ENCODE measurements at regions not wholly inside any gene's neighbourhood (a gene's known extent, or its start where the extent isn't known, plus 50 kb on each side); places are given as distances from the start of the nearest gene placed in this dataset.
"Not testable (repeated sequence)": the region's sequence is repeated elsewhere in the genome, so short reads cannot be mapped to it uniquely, and the experiment has no call there.

DNA sequence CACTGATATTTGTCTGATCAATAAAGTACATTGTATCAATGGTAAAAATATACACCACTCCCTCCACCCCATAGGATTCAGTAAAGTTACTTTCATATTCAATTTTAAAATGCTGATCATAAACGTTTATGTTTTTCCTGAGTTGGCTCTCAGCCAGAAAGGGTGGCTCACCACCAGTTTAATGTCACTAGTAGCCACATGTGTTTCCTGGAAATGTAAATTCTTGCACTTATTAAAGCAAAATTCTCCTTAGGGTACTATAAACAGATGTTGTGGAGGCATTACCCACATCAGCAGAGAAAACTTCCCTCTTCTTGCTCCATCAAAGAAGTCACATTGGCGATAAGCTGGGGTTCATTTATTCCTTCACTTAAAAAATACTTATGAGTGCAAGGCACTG, 210.3 kb downstream of the SREK1 start:
- peak; percentile 65 for DNase-seq

DNA sequence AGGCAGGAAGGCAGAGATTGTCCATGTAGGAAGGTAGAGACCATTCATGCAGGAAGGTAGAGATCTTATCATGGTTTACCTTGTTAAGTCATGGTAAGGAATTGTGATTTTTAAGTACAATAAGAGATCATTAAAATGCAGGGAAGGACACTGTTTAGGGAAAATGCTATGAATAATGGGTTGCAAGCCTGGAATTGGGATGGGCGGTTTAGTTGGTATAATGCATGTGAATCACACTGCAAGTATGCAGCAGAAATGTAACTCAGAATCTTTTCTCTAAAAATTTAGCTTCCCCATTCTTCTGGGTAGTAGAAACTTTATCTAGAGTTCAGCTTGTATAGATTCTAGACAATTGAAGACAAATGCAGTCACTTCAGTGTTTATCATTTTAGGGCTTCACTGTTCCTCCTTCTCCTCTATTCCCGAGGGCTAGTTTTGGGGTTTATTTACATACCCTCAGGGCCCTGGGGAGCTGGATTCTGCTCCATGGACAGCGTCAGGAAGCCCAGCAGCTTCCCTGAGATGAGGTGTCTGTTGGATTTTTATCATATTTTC, 212.0 kb downstream of the SREK1 start:
- DNase-seq = peak; percentile 12

DNA sequence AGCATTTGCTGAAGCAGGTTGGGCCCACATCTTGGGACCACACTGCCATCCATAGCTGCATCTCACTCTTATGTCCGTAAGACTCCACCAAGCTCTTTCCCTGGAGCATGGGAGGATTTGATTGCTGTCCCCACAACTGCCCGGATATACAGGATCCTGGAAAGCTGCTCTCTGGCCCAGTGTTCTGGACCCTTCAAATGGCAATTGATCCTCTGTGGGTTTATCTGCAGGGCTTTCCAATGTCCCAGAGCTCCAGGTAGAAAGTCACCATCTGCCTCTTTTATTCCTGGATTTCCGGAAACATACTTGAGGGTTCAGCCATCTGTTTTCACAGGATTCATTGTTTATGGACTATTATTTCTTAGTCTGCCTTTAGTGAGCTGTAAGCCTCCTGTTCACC, 214.6 kb downstream of the SREK1 start:
- DNase-seq = no peak

DNA sequence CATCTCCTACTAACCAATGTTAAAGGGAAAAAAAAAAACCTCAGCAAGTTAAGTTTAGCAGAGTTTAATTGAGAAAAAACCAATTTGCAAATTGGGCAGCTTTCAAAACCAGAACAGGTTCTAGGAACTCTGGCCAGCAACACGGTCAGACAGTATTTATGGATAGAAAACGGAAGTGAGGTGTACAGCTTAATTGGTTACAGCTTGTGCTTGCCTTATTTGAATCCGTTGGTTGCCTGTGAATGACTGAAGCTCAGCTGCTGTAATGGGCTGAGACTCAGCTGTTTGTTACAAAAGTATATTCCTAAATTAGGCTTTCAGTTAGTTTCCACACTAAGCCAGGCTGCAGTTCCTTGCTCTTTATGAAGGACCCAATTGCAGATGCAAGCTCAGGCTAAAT, 217.0 kb downstream of the SREK1 start:
- peak; percentile 78 for DNase-seq

DNA sequence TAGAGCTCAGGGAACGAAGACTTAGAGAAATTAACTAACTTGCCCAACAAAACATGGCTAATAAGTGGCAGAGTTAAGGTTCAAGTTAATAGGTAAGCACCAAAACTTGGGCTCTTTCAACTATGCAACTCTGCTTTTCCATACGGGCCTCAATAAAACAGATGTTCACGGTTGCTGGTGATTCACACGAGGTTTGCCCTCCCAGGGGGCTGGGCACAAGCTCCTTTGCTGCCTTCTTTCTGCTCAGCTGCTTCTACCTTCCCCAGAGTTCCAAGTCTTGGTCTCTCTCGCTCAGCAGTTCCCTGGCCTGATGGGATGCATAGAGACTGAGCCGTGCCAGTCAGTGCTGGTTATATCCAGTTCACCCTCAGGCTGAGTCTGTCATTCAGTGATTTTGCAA, 217.9 kb downstream of the SREK1 start:
- DNase-seq = no peak

DNA sequence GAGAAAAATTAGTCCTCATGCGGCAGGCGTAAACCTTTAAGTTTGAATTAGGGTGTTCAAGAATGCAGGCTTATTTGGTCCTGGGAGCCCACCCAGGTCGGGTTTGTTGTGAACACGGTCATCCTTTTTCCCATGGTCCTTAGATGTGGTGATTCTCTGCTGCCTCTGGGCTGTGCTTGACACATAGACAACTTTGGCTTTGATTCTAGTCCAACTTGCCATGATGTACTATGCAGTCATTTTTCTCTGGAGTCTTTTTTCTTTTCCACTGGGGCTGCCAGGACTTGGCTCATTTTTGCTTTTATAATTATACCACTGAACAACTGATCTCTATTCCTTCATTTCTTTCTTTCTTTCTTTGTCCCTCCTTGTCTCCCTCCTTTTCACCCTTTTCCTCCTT, 218.6 kb downstream of the SREK1 start:
- no peak for DNase-seq

DNA sequence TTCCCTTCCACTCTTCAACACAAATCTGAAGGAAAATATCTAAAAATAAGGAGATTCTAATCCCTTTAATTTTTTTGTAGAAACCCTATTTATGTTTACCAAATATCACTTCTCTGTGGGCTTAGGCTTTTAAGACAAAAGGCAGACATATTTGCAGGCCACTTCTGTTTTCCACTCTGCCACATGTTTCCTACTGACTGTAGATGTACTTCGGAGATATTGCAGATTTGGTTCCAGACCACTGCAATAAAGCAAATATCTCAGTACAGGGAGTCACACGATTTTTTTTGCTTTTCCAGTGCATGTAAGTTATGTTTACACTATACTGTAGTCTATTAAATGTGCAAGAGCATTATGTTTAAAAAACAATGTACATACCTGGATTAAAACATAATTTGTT, 219.0 kb downstream of the SREK1 start:
- peak; percentile 53 for DNase-seq

DNA sequence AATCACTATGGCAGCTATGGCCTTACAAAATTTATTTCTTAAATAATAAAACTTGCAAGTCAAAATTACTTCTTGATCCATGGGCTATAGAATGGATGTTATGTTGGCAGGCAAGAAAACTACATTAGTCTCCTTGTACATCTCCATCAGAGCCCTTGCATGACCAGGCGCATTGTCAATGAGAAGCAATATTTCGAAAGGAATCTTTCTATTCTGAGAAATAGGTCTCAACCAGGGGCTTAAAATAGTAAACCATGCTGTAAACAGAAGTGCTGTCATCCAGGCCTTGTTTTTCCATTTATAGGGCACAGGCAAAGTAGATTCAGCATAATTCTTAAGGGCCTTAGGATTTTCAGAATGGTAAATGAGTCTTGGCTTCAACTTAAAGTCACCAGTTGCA, 220.1 kb downstream of the SREK1 start:
- peak; percentile 50 for DNase-seq

DNA sequence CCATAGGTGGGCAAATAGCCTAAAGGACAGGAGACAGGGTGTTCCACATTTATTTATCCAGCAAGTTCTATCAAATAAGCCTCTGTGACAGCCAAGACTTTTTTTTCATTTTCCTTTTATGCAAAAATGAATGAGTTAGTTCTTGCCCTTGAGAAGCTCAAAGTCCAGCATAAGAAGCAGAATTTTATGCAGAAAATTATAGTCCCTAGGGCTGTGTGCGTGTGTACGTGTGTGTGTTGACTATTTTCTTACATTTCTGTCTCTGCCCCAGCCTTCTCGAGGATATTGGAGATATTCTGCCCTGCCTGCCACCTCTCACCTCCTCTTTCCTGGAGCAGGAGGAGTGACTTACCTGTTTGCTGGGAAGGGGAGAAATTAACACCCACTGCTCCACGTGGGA, 221.9 kb downstream of the SREK1 start:
- no peak for DNase-seq

DNA sequence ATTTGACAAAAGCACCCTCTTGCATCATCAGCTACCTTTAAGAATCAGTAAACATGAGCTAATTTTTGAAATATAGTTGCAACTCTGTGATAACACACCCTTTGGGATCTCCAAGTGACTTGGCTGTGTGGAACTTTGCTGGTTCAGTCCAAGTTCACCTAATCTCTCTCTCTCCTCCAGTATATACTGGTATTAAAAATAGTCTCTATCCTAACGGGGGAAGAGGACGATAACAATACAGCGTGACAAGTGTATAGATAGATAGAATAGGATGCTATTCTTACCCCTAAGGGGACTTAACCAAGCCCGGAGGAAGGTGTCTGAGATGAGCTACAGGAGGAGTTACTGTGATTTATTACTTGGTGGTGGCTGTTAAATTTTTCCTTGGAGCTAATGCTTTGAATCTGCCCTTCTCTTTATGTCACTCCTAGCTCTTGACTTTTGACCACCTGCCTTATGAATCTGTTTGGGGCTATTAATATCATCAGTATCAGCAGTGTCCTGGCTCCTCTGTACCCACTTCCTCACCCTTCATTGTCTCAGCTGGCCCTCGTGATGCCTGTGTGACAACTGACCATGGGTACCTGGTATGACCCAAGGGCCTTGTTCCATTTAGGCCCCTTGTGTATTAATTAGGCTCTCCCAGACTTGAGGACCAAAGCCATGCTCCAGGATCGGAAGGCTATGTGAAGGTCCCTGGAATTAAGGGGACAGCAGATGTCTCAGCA, 223.9 kb downstream of the SREK1 start:
- no peak for DNase-seq

DNA sequence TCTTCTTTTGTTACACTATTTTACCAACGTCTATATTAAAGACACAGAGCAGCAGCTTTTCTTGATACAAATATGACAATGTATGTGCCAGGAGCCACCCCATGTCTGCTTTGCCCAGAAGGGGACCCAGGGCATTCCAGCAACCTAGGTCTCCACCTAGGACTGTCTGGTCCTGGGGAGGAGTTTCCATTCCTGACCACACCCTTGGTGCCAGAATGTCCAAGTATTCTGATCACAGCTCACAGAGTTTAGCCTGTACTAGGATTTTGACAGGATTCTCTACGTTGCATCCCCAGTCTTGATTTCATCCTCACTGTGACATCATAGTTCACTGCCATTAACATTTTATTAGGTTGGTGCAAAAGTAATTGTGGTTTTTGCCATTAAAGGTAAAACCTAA, 224.7 kb downstream of the SREK1 start:
- no peak for DNase-seq

DNA sequence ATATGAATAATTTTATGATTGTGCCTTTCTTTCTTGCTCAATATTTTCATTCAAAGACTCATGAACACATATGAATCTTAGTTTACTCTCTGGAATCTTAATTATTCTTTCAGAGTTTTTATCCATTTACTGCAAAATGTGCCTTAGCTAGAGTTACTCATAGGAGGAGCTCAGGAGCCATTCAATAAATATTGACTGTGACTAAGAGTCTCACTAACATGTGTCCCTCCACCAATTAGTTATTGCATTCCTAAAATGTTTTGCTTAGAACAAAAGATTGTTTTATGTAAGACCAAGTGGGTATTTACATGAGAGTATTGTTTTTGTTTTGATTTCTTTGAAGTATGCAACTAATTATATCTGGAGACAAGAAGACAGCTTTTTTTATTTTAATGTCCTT, 218.4 kb upstream of the MAST4 start:
- no peak for DNase-seq

DNA sequence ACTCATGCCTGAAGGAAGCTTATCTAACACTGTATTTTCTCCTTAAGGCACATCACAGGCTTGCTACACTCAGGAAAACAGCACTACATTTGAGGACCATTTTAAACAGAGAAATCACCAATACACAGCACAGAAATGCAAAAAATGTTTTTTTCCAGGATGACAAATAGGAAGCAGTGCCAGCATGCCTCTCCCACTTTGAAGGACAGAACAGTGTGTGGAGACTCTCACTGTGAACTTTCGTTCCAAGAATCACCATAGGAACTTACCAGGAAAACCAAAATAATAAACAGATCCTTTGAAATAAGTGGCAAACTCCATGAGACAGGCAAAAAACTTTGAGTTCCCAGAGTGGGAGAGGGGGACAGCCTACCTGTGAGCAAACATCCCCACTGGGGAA, 217.8 kb upstream of the MAST4 start:
- no peak for DNase-seq

DNA sequence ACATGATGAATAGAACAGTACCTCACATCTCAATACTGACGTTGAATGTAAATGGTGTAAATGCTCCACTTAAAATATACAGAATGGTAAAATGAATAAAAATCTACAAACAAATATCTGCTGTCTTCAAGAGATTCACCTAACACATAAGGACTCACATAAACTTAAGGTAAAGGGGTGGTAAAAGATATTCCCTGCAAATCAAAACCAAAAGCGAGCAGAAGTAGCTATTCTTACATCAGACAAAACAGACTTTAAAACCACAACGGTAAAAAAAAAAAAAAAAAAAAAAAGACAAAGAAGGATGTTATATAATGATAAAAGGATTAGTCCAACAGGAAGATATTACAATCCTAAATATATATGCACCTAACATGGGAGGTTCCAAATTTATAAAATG, 214.0 kb upstream of the MAST4 start:
- no peak for DNase-seq

DNA sequence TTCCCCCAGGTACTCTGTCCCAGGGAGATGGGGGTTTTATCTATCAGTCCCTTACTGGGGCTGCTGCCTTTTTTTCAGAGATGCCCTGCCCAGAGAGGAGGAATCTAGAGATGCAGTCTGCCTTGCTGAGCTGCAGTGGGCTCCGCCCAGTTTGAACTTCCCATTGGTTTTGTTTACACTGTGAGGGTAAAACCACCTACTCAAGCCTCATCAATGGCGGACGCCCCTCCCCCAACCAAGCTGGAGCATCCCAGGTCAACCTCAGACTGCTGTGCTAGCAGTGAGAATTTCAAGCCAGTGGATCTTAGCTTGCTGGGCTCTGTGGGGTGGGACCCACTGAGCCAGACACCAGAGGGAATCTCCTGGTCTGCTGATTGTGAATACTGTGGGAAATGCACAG, 191.0 kb upstream of the MAST4 start:
- DNase-seq = not testable (repeated sequence)

DNA sequence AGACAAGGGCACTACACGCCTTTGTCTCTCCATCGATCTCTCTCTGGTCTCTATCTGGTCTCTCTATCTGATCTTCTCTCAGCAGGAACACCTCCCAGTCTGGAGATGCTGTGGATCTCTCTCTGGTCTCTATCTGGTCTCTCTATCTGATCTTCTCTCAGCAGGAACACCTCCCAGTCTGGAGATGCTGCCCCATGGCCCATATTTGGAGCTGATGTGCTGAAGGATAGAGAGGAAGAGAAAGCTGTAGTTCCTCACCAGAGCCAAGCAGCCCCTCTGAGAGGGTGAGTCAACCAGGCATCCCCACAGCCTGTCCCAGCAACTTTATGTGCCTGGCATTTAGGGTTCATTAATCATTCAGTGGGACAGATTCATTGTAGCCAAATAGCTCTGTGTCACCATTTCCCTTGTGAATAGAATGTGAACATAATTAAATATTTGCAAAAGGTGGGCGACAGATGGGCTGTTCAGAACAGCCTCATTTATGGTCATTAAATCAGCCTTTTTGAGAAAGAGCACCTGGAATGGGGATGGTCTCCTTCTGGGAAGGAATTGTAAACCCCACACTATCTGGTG, 189.3 kb upstream of the MAST4 start:
- DNase-seq = peak; percentile 33

DNA sequence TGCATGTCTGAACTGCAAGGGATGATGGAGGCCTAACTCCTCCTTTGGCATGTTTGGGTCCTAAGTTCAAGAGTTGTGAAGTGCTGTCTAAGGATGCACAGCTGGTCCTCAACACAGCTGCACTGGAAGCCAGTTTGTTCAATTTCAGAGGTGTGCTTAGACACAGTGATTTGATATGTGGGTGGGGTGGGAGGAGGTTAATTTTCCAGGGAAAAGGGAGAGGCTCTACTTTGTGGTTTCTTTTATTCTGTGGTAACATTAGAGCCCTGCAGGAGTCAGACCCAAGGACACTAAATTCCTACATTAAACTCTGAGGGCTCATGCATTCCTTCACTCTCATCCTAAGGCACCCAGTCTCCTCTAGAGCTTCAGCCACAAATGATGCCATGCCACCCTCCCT, 188.4 kb upstream of the MAST4 start:
- DNase-seq = no peak

DNA sequence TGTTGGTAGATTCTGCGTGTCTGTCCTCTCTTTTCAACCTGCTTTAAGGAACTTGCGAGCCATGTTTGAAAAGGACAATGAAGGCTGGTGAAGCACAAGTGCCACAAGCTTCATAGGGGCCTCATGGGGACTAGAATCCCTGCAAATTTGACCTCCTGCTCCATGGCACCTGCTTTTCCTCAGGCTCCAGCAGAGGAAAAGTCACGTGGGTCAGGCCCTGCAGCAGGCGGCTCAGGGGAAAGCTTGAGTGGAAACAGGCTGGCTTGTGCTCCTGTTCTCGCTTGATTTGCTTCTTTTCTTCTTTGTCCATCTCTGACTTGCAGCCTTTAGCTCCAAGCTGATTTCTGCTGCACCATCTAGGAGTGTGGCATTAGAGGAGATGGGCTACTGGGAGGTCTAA, 187.6 kb upstream of the MAST4 start:
- DNase-seq = no peak

DNA sequence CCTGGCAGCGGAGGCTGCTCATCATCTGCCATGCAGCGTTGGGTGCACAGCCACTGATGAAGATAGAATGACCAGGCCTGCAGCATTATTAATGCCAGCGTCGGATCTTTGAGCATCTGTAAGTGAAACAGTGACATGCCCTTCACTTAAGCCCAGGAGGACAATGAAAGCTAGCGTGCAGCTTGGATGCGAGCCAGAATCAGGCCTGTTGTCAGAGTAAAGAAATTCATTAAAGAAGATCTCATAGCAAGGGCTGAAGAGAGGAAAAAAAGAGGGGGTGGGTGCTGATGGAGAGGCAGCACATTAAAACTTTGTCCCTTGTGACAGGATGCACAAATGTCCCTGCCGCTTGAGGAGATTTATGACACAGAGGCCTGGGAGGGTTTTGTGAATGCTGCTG, 186.1 kb upstream of the MAST4 start:
- no peak for DNase-seq

DNA sequence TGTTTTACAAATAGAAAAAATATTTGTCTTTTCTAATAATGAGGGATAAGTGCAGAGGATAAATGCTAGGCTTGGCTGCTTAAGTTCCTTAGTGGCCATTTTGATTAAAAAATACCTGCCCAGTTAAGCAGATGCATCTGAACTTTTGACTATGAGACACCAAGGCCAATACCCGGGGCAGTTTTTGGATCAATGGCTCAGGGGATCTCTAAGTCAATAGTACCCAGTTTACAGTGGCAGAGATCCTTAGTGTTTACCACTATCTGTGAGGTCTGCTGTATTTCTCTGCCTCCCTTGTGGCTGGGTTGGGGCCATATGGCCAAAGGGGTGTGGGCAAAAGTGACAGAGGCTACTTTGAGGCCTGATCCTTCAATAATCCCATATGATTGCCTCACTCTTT, 184.5 kb upstream of the MAST4 start:
- DNase-seq = no peak

DNA sequence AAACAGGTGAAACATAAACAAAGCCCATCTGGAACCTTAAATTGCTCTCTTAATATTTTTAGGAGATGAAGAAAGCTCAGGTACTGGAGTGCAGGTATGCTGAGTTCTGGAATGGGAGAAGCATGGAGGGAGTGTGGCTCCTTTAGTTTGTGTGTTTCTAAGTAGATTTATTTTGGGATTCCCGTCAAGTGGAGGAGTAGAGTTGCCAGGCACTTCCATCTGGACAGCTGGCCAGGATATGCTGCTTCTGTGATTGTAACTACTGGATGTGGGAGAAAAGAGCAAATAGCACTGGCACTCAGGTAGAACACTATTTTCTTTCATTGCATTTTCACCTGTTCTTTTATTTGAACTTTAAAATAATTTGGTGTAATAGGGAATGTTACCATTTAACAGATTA, 182.3 kb upstream of the MAST4 start:
- DNase-seq = no peak

DNA sequence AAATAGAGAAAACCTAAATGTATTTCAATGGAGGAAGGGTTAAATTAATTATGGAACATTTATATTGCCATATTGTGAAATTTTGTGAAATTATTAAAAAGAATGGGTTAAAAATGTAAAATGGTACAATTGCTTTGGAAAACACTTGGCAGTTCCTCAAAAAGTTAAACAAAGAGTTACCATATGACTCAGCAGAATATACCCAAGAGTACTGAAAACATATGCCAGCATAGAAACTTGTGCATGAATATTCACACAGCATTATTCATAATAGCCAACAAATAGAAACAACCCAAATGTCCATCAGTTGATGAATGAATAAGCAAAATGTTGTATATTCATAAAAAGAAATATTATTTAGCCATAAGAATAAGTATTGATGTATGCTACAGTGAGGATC, 181.0 kb upstream of the MAST4 start:
- peak; percentile 71 for DNase-seq

DNA sequence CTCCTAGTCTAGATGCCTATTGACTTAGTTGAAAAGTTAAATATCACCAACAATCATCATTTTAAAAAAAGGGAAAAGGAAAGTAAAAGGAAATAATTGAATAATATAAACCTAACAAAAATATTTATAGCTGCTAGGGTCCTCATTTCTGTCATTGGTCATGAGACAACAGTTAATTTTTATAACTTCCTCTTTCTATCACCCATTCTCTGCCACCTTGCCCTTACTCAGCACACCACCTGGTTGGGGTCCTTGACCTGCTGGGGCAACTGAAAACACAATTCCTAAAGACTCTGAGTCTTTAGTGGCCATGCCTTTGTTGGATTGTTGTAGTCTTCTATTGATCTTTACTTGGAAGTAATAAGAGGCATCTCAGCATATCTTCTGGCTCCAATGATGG, 179.5 kb upstream of the MAST4 start:
- no peak for DNase-seq

DNA sequence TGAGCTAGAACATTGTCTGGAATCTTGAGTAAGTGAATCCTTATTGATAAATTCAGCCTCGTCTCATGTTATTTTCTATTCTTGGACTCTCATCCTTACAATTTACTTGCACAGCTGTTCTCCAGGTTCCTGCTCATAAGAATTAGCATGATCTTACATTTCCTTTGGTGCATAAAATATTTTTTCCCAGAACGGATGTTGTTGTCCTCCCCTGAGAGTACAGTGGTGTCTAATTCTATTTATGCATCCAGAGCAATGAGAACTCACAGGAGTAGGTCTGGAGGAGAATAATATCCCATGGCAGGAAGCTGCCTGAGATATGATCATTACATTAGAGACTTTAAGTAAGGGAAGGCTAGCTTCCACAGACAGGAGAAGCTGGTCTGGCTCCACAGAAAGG, 178.4 kb upstream of the MAST4 start:
- no peak for DNase-seq

DNA sequence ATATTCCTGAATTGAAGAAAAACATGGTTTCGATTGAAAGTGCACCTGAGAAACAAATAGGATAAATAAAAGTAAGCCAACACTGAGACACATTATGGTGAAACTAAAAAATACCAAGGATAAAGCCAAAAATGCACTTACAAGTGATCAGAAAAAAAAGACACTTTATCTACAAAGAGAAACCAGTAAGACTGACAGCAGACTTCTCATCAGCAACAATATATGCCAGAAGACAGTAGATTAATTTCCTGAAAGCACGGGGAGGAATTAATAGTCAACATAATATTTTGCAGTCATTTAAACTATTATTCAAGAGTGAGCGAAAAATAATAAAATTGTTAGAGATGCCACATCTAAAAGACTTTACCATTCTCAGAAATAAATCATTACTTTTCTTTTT, 172.7 kb upstream of the MAST4 start:
- DNase-seq = no peak
